ENCODE measurements at regions not wholly inside any gene's neighbourhood (a gene's known extent, or its start where the extent isn't known, plus 50 kb on each side); places are given as distances from the start of the nearest gene placed in this dataset.

DNA sequence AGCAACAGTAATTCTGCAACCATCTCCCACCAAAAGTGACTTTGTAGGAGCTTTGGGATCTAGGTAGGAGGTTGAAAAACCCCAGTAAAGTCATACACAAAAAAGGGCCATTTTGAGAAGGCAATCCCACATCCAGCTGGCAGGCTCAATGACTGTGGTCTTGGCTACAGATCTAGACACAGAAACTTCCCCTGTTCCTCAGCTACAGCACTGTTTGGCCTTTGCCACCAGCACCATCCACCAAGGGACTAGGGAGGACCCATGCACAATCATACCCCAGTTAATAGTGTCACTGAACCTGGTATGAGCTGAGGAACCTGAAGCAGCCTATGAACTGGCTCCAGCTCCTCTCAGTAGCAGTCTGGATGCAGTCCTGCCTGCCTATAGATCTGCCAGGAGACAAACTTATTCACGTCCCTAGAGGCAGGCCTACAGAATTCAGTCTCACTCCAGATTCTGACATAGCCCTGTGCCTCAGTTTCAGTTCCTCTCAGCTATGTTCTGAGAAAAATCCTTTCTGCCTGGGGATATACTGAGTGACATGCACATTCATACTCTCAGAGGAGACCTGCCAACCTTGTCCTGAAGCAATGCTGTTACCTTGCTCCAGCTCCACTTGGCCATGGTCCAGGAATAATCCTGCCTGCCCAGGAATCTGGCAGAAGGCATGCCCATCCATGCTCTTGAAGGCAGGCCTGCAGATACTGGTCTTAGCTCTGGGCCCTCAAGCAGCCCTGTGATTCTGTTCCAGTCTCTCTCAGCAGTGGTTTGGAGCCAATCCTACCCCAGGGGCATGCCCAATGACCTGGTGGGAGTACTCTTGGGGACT, 2048.3 kb upstream of the PCDH20 start (continued):
- TF ChIP-seq CTCF (conservative IDR thresholded peaks at IDR 0.05; ENCODE audit: low read depth, low read length), result no peak

DNA sequence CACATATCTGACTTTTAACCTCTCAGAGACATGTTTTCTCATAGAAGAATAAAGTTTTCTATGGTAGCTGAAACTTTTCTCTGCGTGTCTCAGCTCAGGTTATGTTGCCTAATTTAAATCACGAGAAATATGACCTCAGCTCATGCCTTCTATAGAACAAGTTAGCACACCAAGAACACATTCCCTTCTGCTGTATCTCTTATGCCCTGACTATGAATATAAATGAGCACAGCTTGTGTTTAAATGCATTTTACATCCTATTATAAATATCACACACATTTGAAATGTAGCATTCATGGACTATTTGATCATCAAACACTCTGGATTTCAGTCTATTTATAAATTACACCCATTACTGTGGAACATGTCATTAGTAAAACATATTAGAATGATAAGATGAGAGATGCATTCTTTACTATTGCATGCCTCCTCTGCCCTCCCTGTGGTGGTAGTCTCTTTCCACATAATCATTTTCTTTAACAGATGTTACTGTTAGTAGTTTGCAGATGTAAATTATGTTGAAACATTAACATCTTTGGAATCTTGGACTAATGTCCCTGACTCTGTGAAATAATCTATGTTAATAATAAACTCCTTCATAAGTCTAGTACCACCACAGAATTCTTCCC, 2044.9 kb upstream of the PCDH20 start:
- no TSS peak for BruUV-seq (replicated peaks)
- peak overlapping the region; percentile 76 for H3K18ac ChIP-seq (ENCODE audit: low read depth, low read length)
- no peaks in the 10 kb centered on the region for H3K9me1 ChIP-seq (ENCODE audit: insufficient read depth, low read length)
- H3K4me1 ChIP-seq (ENCODE audit: control insufficient read depth, insufficient read depth, low read length), result 0 out of 2 replicates have a peak, but pooled peaks cover 3% of the 10 kb centered on the region
- in situ Hi-C loops (cut with MboI; ENCODE audit: low sequenced_read_pairs) (no loop called here), dilution Hi-C loops (cut with HindIII; ENCODE audit: low sequenced_read_pairs, unreplicated experiment) (no loop called here), intact Hi-C loops (cut with micrococcal nuclease) (no loop called here)
- no peak overlapping the region for H2BK15ac ChIP-seq (ENCODE audit: low read depth, low read length)
- H2AFZ ChIP-seq (replicated peaks; ENCODE audit: low read length, poor library complexity), result no peak overlapping the region
- ChIA-PET POLR2A (ENCODE audit: unreplicated experiment) (no interaction called here), CTCF (no interaction called here)
- no peak overlapping the region for H3K56ac ChIP-seq (ENCODE audit: extremely low read depth, insufficient read depth, low read length)
- peak overlapping the region; percentile 24; the same call in 1 of the 2 replicates for H3K4me2 ChIP-seq (ENCODE audit: low read depth, low read length)
- H4K5ac ChIP-seq (ENCODE audit: low read depth, low read length), result peak overlapping the region; percentile 56; the same call in 1 of the 2 replicates
- H3K4ac ChIP-seq (ENCODE audit: low read depth, low read length), result no peak overlapping the region
- H3K23ac ChIP-seq (ENCODE audit: low read depth, low read length), result no peak overlapping the region
- H4K91ac ChIP-seq (ENCODE audit: insufficient read depth, low read depth, low read length), result no peak overlapping the region
- H2BK120ac ChIP-seq (ENCODE audit: low read depth, low read length), result no peak overlapping the region
- H3K9ac ChIP-seq (ENCODE audit: low read depth, low read length), result no peak overlapping the region
- no peak overlapping the region for H3K14ac ChIP-seq (replicated peaks; ENCODE audit: low read depth, low read length)
- H2BK20ac ChIP-seq (ENCODE audit: low read depth, low read length), result no peak overlapping the region
- H2BK5ac ChIP-seq (ENCODE audit: low read depth, low read length, poor library complexity, severe bottlenecking), result peak overlapping the region; percentile 81
- no peaks in the 10 kb centered on the region for H3K27me3 ChIP-seq (ENCODE audit: control insufficient read depth, insufficient read depth, low read length)
- no peak overlapping the region for H2AK5ac ChIP-seq (ENCODE audit: low read depth, low read length)
- WGBS, 2 experiments (ENCODE audit: extremely low coverage in 2 of 2, insufficient read length in 1 of 2), result no CpG with 5 or more reads among the region's 2 CpGs
- H3K9me3 ChIP-seq (ENCODE audit: control insufficient read depth, insufficient read depth, low read length), result no peaks in the 10 kb centered on the region
- no peak overlapping the region for H2AK9ac ChIP-seq (replicated peaks; ENCODE audit: low read depth, low read length, poor library complexity)
- no peaks in the 10 kb centered on the region for H3K79me1 ChIP-seq (ENCODE audit: low read depth in 1 of 2, low read length in 2 of 2)
- 0 out of 4 replicates have a peak overlapping the region, but pooled peaks of 1 of the 2 experiments have one; percentile 28 for H4K8ac ChIP-seq (ENCODE audit: low read depth in 2 of 2, low read length in 2 of 2)
- H3K36me3 ChIP-seq (ENCODE audit: control insufficient read depth, insufficient read depth, low read length), result no peaks in the 10 kb centered on the region
- DNase-seq, result peak; percentile 29
- H3K4me3 ChIP-seq (ENCODE audit: insufficient read depth, low read depth, low read length), result no peak overlapping the region
- H3K27ac ChIP-seq (ENCODE audit: insufficient read depth, low read length), result peak overlapping the region; percentile 69; the same call in 1 of the 2 replicates
- H4K20me1 ChIP-seq (ENCODE audit: insufficient read depth, low read length), result no peaks in the 10 kb centered on the region
- ATAC-seq (ENCODE audit: low read depth), result peak; percentile 88
- TF ChIP-seq NFE2L2 (IDR thresholded peaks at IDR 0.05; ENCODE audit: low read depth, low read length) (no peak), RFX5 (IDR thresholded peaks at IDR 0.05; ENCODE audit: low read depth, low read length) (no peak), RCOR1 (IDR thresholded peaks at IDR 0.05; ENCODE audit: insufficient replicate concordance, low read length) (no peak), CHD1 (IDR thresholded peaks at IDR 0.05; ENCODE audit: low read depth, low read length) (no peak), POLR2A (IDR thresholded peaks at IDR 0.05; ENCODE audit: low read depth, low read length) (no peak), FOS (IDR thresholded peaks at IDR 0.05; ENCODE audit: low read depth, low read length) (no peak), CTCF (conservative IDR thresholded peaks at IDR 0.05; ENCODE audit: low read depth, low read length) (no peak), MXI1 (IDR thresholded peaks at IDR 0.05; ENCODE audit: borderline replicate concordance, low read depth, low read length) (no peak), MAZ (IDR thresholded peaks at IDR 0.05; ENCODE audit: borderline replicate concordance, low read depth, low read length) (no peak), RAD21 (IDR thresholded peaks at IDR 0.05; ENCODE audit: low read length) (no peak), CEBPB (IDR thresholded peaks at IDR 0.05; ENCODE audit: low read depth, low read length) (no peak), BHLHE40 (IDR thresholded peaks at IDR 0.05; ENCODE audit: low read depth, low read length) (no peak)
